GM12878 (cell line): ENCODE measurements at regions not wholly inside any gene's neighbourhood (a gene's known extent, or its start where the extent isn't known, plus 50 kb on each side); places are given as distances from the start of the nearest gene placed in this dataset.

Experiments used
- ATAC-seq: fragments of 200-7000 bp; cut with Tn5 transposase; 3 replicates; pipeline ENCODE4 v1.9.1; 2020; ENCODE audit warnings: mild to moderate bottlenecking, moderate library complexity
- BruUV-seq: library from RNA; stranded (reverse); fragments of 400-500 nt; replicated peaks from 2 replicates; lab custom pipeline; 2021; lab: Mats Ljungman, UMichigan
- CTCF ChIA-PET: fragments of 300-600 bp; sonication (Branson Sonifier 250); formaldehyde crosslinking; extraction: SDS; loops from one replicate; lab custom pipeline; 2021; ENCODE audit warnings: inconsistent platforms; lab: Yijun Ruan, JAX
- POLR2A ChIA-PET: fragments of 350-600 bp; formaldehyde crosslinking; extraction: SDS; loops from one replicate; lab custom pipeline; 2021; ENCODE audit warnings: inconsistent platforms; lab: Charles Lee
- RAD21 ChIA-PET: fragments of 300-600 bp; sonication (Branson Sonifier 250); formaldehyde crosslinking; loops from one replicate; lab custom pipeline; 2023; ENCODE audit warnings: antibody characterized with exemption; ENCODE audit not compliant: unreplicated experiment; lab: Charles Lee
- SMC1A ChIA-PET: fragments of 300-600 bp; sonication (Branson Sonifier 250); formaldehyde crosslinking; loops from one replicate; lab custom pipeline; 2023; ENCODE audit not compliant: unreplicated experiment, uncharacterized antibody; lab: Charles Lee
- DNase-seq: peaks from one replicate; pipeline ENCODE4 v3.0.0-alpha.2; 2011; ENCODE audit warnings: low read depth, low spot score
- FAIRE-seq: peaks from 3 replicates; lab custom pipeline; 2011; peaks lifted over from hg19 to GRCh38; lab: Jason Lieb, UNC
- H2AFZ ChIP-seq: 2 replicates; pipeline ENCODE4 v1.6.0; 2011; ENCODE audit warnings: low read depth, low read length, control low read depth; ENCODE audit not compliant: control insufficient read depth
- H3K27ac ChIP-seq: 2 replicates; pipeline ENCODE4 v1.5.1; 2011; ENCODE audit warnings: control low read depth; ENCODE audit not compliant: control insufficient read depth, insufficient read depth
- H3K27me3 ChIP-seq, 2 experiments: replicated peaks in 1 of 2; 2 replicates each; pipeline versions ENCODE4 v1.6.0 to v1.6.1; 2011; ENCODE audit warnings: low read length in 1 of 2; ENCODE audit not compliant: control insufficient read depth in 2 of 2, insufficient read depth in 2 of 2
- H3K36me3 ChIP-seq, 2 experiments: 2 replicates each; pipeline ENCODE4 v1.5.1; 2011; ENCODE audit warnings: low read length in 1 of 2; ENCODE audit not compliant: control insufficient read depth in 2 of 2, insufficient read depth in 2 of 2
- H3K4me1 ChIP-seq: 2 replicates; pipeline ENCODE4 v1.6.1; 2011; ENCODE audit warnings: mild to moderate bottlenecking, low read length, moderate library complexity, mixed read lengths; ENCODE audit not compliant: control insufficient read depth, insufficient read depth
- H3K4me2 ChIP-seq: 2 replicates; pipeline ENCODE4 v1.6.0; 2011; ENCODE audit warnings: control low read depth; ENCODE audit not compliant: control insufficient read depth, insufficient read depth
- H3K4me3 ChIP-seq: fragments of 200-600 bp; sonication (generic); 2 replicates; pipeline ENCODE4 v1.5.1; 2016
- H3K79me2 ChIP-seq: 2 replicates; pipeline ENCODE4 v1.6.0; 2011; ENCODE audit warnings: low read length; ENCODE audit not compliant: control insufficient read depth, insufficient read depth
- H3K9ac ChIP-seq: 2 replicates; pipeline ENCODE4 v1.8.0; 2011; ENCODE audit warnings: low read length, control low read depth, mixed read lengths; ENCODE audit not compliant: control insufficient read depth, insufficient read depth
- H3K9me3 ChIP-seq: replicated peaks from 3 replicates; pipeline ENCODE4 v1.5.1; 2011; ENCODE audit warnings: mild to moderate bottlenecking, low read length; ENCODE audit not compliant: control insufficient read depth, insufficient read depth
- H4K20me1 ChIP-seq: 2 replicates; pipeline ENCODE4 v1.6.0; 2011; ENCODE audit not compliant: control insufficient read depth, insufficient read depth
- ATF7 ChIP-seq: fragments of 450-650 bp; IDR thresholded peaks from 2 replicates; pipeline ENCODE4 v1.6.1; 2016; ENCODE audit warnings: low read depth, mild to moderate bottlenecking
- CREM ChIP-seq: IDR thresholded peaks from 2 replicates; pipeline ENCODE4 v1.6.1; 2014; ENCODE audit warnings: antibody characterized with exemption, low read depth
- E2F4 ChIP-seq: IDR thresholded peaks from 2 replicates; pipeline ENCODE4 v1.6.1; 2012; ENCODE audit warnings: low read depth, low read length, improper control_type of control experiment
- ESRRA ChIP-seq: IDR thresholded peaks from 2 replicates; pipeline ENCODE4 v1.6.1; 2012; ENCODE audit warnings: mild to moderate bottlenecking, low read length, improper control_type of control experiment
- HSF1 ChIP-seq: fragments of 150-350 bp; IDR thresholded peaks from 2 replicates; pipeline ENCODE4 v1.6.1; 2014; ENCODE audit warnings: mild to moderate bottlenecking, low read depth, low read length
- IKZF1 ChIP-seq: fragments of 450-650 bp; conservative IDR thresholded peaks from 2 replicates; pipeline ENCODE4 v1.6.1; 2017; ENCODE audit warnings: antibody characterized with exemption, mild to moderate bottlenecking
- IRF5 ChIP-seq: fragments of 450-650 bp; IDR thresholded peaks from 2 replicates; pipeline ENCODE4 v1.6.1; 2017; ENCODE audit warnings: borderline replicate concordance
- JUNB ChIP-seq: IDR thresholded peaks from 2 replicates; pipeline ENCODE4 v1.6.1; 2016; ENCODE audit warnings: antibody characterized with exemption, mild to moderate bottlenecking
- JUND ChIP-seq: IDR thresholded peaks from 2 replicates; pipeline ENCODE4 v1.6.1; 2012; ENCODE audit warnings: low read depth, mild to moderate bottlenecking, low read length, improper control_type of control experiment, moderate library complexity
- NFYA ChIP-seq: IDR thresholded peaks from 2 replicates; pipeline ENCODE4 v1.6.1; 2011; ENCODE audit warnings: low read depth, mild to moderate bottlenecking, low read length, improper control_type of control experiment, borderline replicate concordance
- NKRF ChIP-seq: fragments of 450-650 bp; conservative IDR thresholded peaks from 2 replicates; pipeline ENCODE4 v1.6.1; 2017; ENCODE audit warnings: mild to moderate bottlenecking, moderate library complexity
- POU2F2 ChIP-seq: IDR thresholded peaks from 3 replicates; pipeline ENCODE4 v1.6.1; 2011; ENCODE audit warnings: low read depth, mild to moderate bottlenecking, low read length, borderline replicate concordance
- RCOR1 ChIP-seq: conservative IDR thresholded peaks from 2 replicates; pipeline ENCODE4 v1.6.1; 2012; ENCODE audit warnings: low read depth, low read length, improper control_type of control experiment
- SMARCA5 ChIP-seq: fragments of 450-650 bp; IDR thresholded peaks from 2 replicates; pipeline ENCODE4 v1.6.1; 2017; ENCODE audit warnings: mild to moderate bottlenecking
- TCF12 ChIP-seq: IDR thresholded peaks from 2 replicates; pipeline ENCODE4 v1.6.1; 2011; ENCODE audit warnings: low read depth, mild to moderate bottlenecking, low read length
- TCF3 ChIP-seq: IDR thresholded peaks from 2 replicates; pipeline ENCODE4 v1.6.1; 2012; ENCODE audit warnings: low read depth, mild to moderate bottlenecking, low read length, borderline replicate concordance; ENCODE audit not compliant: insufficient read depth
- WGBS: methylation state at CpG from one replicate; pipeline ENCODE4 v1.1.6; 2016; ENCODE audit warnings: low lambda C conversion rate; ENCODE audit not compliant: insufficient replicate concordance, insufficient coverage; ENCODE audit errors: missing lambda C conversion rate; 5-methylcytosine and 5-hydroxymethylcytosine counted together
- in situ Hi-C: fragments of 300-500 bp; cut with MboI; formaldehyde crosslinking; loops from 9 replicates; pipeline ENCODE4 v1.14.3; 2018; ENCODE audit warnings: mixed read lengths
- intact Hi-C: fragments of 100-400 bp; cut with micrococcal nuclease; formaldehyde crosslinking; loops from one replicate; pipeline ENCODE4 v1.14.2; 2022; ENCODE audit not compliant: unreplicated experiment

GRCh38 chr21:32962268-32962667 is 63.5 kb upstream of the OLIG2 start:
- H3K4me2 ChIP-seq = no peak overlapping the region
- BruUV-seq = no TSS peak
- SMC1A ChIA-PET = interaction anchor here (1.4 kb wide), 1 partner anchor 18 kb away, joined by 3 read pairs; no protein-coding TSS in a partner anchor
- intact Hi-C loops = no loop called here
- no peaks in the 10 kb centered on the region for H3K4me1 ChIP-seq
- peaks cover 2 to 5% of the 10 kb centered on the region in 2 experiments for H3K27me3 ChIP-seq
- POLR2A ChIA-PET = no interaction called here
- no peak for FAIRE-seq
- TF ChIP-seq CREM (no peak), E2F4 (no peak), IRF5 (no peak), JUNB (no peak), HSF1 (no peak), SMARCA5 (no peak), JUND (no peak), IKZF1 (no peak), RCOR1 (no peak), TCF3 (no peak), TCF12 (no peak), NFYA (no peak), POU2F2 (no peak), NKRF (no peak), ATF7 (no peak), ESRRA (no peak)
- TF ChIP-seq, all 136 proteins: peak for 0
- no peak overlapping the region for H3K9ac ChIP-seq
- H3K79me2 ChIP-seq = no peaks in the 10 kb centered on the region
- RAD21 ChIA-PET = no interaction called here
- no peak for ATAC-seq
- no peaks in the 10 kb centered on the region for H3K9me3 ChIP-seq
- no peak for DNase-seq
- no peak overlapping the region for H3K4me3 ChIP-seq
- H4K20me1 ChIP-seq = no peaks in the 10 kb centered on the region
- H2AFZ ChIP-seq = no peak overlapping the region
- WGBS = 15% methylated on average over 4 of the region's 4 CpGs
- H3K27ac ChIP-seq = no peak overlapping the region
- CTCF ChIA-PET = interaction anchor here (1.3 kb wide), 1 partner anchor 10 kb away, joined by 5 read pairs; no protein-coding TSS in a partner anchor
- no peaks in the 10 kb centered on the region for H3K36me3 ChIP-seq
- in situ Hi-C loops = no loop called here
